NCI-H345 (cell line): ENCODE measurements at regions not wholly inside any gene's neighbourhood (a gene's known extent, or its start where the extent isn't known, plus 50 kb on each side); places are given as distances from the start of the nearest gene placed in this dataset.
A peak's percentile ranks its signal among the peaks of the same experiment; 100 is the strongest.
"Not testable (repeated sequence)": the region's sequence is repeated elsewhere in the genome, so short reads cannot be mapped to it uniquely, and the experiment has no call there.

Experiments used
- DNase-seq: peaks from one replicate; lab custom pipeline; 2025; lab: John Stamatoyannopoulos, UW

GRCh38 chr2:122020377-122020776, 264.9 kb downstream of the TSN start:
- no peak for DNase-seq

DNA sequence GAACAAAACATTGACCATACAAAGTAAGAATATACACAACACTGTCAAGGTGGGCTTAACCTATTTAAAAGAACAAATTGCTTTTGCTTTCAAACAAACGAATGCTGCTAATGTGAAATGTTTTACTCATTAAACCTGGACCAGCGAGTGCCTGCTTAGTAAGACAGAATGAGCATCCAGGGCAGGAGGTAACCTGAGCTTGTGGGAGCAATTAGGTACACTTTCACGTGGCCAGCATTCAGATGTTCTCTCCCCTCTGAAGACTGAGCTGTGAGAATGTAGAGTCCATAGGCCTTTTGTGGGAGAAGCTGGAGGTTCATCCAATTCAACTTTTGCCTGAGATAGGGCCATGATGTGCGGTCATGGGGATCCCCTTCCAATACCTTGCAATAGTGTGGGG, 266.5 kb downstream of the TSN start:
- no peak for DNase-seq

GRCh38 chr2:122022531-122022930, 267.1 kb downstream of the TSN start:
- DNase-seq = no peak

DNA sequence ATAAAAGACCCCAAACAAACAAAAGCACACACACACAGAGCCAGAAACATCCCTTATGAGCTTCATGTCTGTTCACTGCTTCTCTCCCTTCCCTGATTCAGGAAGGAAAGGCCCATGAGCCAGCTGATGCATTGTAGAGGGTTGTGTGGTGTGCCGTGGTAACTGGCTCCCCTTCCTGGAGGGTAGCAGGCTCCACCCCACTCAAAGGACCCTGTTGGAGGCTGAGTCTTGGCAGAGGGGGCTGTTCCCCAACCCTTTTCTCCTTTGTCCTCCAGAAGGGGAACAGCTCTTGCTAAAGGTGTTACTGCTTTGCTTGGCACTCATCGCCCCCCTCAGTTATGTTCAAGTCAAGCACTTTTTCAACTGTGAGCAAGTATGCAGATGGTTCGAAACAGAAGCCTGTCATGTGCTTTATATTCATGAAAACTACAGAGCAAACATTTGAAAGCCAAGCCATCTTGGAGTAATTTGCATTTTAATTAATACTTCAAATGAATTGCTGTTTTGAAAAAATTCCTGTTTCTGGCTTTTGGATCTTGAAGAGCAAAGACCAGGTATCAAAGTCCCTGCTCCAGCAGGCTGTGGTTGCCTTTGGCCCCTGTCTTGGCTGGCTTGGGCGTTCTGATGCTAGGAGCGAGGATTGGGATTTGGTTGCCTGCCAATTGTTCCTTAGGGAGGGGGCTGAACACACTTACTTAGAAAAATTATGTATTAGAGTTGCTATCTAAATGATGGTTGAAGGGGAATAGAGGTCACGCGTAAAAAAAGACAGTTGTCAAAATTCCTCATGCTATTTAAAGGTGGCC, 267.8 kb downstream of the TSN start:
- DNase-seq = peak; percentile 21

- no peak for DNase-seq
Measured at GRCh38 chr2:122027510-122028217, 272.2 kb downstream of the TSN start.

DNA sequence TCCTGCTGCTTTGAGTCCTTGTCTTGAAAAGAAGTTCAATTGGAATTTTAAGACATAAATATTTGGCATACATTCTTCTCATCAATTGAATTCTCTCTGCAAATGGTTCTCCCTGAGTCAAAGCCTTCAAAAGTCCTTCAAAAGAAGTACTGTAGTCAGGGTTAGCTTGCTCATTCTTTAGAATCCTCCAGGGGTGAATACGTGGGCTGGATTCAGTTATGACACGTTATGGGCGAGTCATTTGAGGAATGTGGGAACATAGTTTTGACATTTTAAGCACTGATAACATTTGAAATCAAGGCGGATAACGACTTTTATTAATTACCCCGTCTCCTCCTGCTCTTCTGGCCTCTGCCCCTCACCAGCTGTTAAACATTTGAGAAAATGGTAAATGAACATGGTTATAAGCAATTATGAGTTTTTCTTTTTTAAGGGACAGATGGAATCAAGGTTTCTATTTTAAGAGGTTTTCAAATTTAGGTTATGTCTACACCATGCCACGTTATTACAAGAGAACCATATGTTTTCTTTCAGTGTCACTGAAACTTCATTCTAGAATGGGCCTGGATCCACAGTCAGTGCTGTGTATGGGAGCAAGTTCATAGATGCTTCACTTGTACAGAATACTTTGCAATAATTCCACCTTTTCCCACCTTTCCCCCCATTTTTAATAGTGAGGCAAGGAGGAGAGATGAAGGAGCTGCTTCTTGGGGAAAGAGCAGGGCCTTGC, 273.1 kb downstream of the TSN start:
- no peak for DNase-seq

DNA sequence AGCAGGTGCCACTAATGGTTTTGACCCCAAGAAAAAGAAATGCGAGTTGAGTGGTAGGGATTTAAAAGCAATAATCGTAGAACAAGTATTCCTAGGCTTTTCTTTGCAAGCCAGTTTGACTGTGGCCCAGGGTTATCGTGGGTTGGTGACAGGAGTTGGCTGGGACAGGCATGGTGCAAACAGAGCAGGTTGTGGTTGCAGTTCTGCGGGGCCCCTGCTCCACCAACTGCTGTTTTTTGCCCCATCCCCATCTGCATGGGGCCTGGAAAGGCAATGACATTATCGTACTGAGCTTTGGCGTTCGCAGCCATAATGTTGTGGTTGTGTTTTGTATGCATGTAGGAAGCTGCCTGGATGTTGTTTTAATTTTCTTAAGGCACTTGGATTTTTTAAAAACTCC, 274.0 kb downstream of the TSN start:
- no peak for DNase-seq

DNA sequence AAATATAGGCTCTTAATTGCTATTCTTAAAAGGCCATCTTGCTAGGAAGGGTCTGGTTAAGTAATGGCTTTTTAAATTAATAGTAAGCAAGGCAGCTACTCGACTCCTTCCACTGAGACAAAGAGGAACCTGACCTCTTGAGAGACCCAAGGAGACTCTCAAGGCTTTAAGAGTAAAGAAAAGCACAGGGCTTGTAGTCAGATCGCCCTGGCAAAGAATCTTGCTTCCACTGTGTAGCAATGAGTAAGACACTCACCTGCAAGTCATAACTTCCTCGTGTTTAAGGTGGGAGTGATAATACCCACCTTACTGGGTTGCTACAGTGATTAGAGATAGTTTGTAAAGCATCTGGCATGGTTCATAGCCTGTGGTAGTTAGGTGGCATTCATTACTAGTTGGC, 274.5 kb downstream of the TSN start:
- DNase-seq = no peak

DNA sequence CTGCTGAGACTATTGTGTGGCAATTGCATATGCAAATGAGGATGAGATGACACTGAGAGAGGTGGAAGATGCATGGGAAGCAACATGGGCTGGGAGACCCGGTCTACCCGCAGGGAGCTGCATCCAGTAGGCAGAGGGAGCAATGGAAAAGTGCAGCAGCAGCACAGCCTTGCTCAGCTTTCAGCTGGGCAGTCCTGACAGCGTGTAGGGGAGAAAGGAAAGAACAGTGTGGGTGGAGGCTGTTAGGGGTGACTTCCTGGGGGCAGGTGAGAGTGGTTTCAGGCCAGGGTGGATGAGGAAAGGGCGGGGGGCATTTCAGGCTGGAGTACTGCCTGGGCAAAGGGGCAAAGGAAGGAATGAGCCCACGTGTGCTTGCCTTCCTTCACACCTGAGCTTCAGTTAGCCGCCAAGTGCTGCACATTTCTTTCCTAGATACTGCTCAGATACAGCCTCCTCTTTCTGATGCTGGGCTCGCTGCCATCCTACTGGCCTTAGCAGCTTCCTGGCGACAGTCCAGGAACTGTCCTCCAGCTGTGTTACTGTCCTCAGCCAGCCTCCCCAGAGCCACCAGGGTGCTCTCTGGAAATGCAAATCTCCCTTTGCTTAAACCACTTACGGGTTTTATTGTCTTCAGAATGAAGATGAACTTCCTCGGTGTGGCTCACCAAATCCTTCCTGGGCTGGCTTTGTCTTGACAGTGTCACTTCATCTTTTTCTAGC, 276.3 kb downstream of the TSN start:
- DNase-seq = peak; percentile 85

GRCh38 chr2:122032264-122032645, 276.8 kb downstream of the TSN start:
- no peak for DNase-seq

DNA sequence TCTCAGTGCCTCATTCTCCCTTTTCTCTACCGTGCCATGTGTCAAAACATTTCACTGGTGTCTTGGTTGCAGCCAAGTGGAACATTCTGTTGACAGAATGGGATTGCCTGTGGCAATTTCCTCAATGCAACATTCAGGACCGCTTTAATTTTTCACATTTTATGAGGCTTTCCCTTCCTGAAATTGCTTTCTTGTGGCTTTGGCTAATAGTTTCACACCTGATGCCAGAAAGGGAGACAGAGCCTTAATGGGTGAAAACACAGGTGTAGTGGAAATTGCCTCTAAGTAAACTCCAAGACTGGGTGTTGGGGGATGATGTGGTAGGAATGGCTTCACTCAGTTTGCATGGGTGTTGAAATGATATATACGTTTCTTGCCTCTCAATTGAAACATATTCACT, 278.3 kb downstream of the TSN start:
- no peak for DNase-seq

GRCh38 chr2:122034344-122034743, 278.9 kb downstream of the TSN start:
- DNase-seq = no peak

GRCh38 chr2:122034777-122035176, 279.3 kb downstream of the TSN start:
- no peak for DNase-seq

- not testable (repeated sequence) for DNase-seq
Measured at GRCh38 chr2:122038816-122039215, 283.4 kb downstream of the TSN start.

- DNase-seq = no peak
Measured at GRCh38 chr2:122041455-122041854, 286.0 kb downstream of the TSN start.

GRCh38 chr2:122051659-122052058, 296.2 kb downstream of the TSN start:
- not testable (repeated sequence) for DNase-seq

GRCh38 chr2:122055521-122055931, 300.1 kb downstream of the TSN start:
- no peak for DNase-seq

DNA sequence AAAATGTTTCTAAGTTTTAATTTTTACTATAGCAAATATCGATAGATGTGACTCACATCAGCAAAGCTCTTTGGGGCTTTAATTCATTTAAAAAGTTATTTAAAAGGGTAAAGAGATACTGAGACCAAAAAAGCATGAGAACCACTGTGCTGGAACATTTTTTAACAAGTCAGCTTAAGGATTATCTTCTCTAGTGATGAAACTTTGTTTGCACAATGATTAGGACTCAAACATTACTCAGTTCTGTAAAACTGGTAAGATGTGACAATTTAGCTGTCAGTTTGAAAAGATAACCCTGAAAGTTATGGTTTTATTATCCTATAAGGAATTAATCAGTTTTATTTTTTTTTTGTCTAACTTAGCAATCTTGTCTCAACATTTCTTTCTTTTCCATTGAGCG, 301.4 kb downstream of the TSN start:
- DNase-seq = no peak

DNA sequence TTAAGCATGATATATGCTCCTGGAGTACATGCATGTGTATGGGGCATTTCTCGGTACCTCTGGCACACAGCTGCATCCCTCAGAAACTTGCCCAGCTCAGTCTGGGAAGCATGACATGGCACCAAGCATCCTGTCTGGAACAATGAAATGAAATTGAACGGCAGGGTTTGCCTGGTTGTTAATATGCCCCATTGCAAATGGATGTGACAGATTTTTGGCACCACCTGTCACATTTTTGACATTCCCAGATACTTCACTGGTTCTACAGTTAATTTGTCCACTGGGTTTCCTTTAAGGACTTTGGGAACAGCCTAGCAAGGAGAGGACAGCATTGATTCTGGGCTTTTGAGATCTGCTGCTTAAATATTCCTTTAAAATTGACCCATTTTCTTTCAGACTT, 305.8 kb downstream of the TSN start:
- no peak for DNase-seq

DNA sequence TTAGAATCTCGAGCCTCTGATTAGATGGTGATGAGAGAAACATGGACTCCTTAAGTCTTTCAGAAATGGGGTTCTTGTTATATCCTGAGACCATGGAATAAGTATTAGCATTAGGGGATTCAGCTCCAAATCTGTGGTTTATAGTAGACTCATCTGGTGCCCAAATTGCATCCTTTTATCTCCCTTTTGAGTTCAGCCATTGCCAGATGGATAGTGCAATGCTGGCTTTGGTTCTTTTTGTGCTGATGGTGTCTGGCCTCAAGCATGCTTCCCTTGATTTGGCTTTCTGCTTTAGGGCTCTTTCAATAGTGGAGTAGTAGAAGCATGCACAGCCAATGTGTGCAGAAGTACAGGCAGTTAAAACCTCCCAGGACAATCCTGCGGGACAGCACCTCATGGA, 306.4 kb downstream of the TSN start:
- no peak for DNase-seq

- DNase-seq = no peak
Measured at GRCh38 chr2:122062506-122062905, 307.1 kb downstream of the TSN start.

- DNase-seq = no peak
Measured at GRCh38 chr2:122063716-122064115, 308.3 kb downstream of the TSN start.
